ENCODE measurements at regions not wholly inside any gene's neighbourhood (a gene's known extent, or its start where the extent isn't known, plus 50 kb on each side); places are given as distances from the start of the nearest gene placed in this dataset.

GRCh38 chr5:82403724-82404123 is 125.6 kb upstream of the RPS23 start (continued):
- no peak for TF ChIP-seq SMAD3 (CRISPR knock-in tag; IDR thresholded peaks at IDR 0.05; ENCODE audit: borderline replicate concordance)
- no peak for TF ChIP-seq ELF4 (CRISPR knock-in tag; IDR thresholded peaks at IDR 0.05; ENCODE audit: low read depth)
- TF ChIP-seq AFF4 (CRISPR knock-in tag; IDR thresholded peaks at IDR 0.05; ENCODE audit: borderline replicate concordance) = no peak
- TF ChIP-seq ZSCAN18 (CRISPR knock-in tag; IDR thresholded peaks at IDR 0.05) = no peak
- TF ChIP-seq KAT7 (CRISPR knock-in tag; IDR thresholded peaks at IDR 0.05; ENCODE audit: borderline replicate concordance) = no peak
- no peak for TF ChIP-seq E2F5 (CRISPR knock-in tag; IDR thresholded peaks at IDR 0.05)
- no peak for TF ChIP-seq EMX1 (CRISPR knock-in tag; IDR thresholded peaks at IDR 0.05)
- no peak for TF ChIP-seq SOX15 (CRISPR knock-in tag; IDR thresholded peaks at IDR 0.05)
- no peak for TF ChIP-seq ZNF263 (CRISPR knock-in tag; IDR thresholded peaks at IDR 0.05; ENCODE audit: low read depth)
- TF ChIP-seq FOXP4 (CRISPR knock-in tag; IDR thresholded peaks at IDR 0.05) = no peak
- no peak for TF ChIP-seq E2F4 (CRISPR knock-in tag; IDR thresholded peaks at IDR 0.05; ENCODE audit: borderline replicate concordance, low read depth)

- CTCF ChIA-PET = no interaction called here
- POLR2A ChIA-PET = no interaction called here
- ATAC-seq (no peak), DNase-seq (ENCODE audit: low spot score) (no peak)
- TF ChIP-seq TP53 (CRISPR knock-in tag; IDR thresholded peaks at IDR 0.05) (no peak), NR1H2 (CRISPR knock-in tag; IDR thresholded peaks at IDR 0.05) (no peak), ZNF281 (CRISPR knock-in tag; IDR thresholded peaks at IDR 0.05) (no peak), OVOL2 (CRISPR knock-in tag; IDR thresholded peaks at IDR 0.05; ENCODE audit: borderline replicate concordance) (no peak), MYBL2 (CRISPR knock-in tag; IDR thresholded peaks at IDR 0.05) (no peak), SMAD3 (CRISPR knock-in tag; IDR thresholded peaks at IDR 0.05; ENCODE audit: borderline replicate concordance) (no peak), ZNF423 (CRISPR knock-in tag; IDR thresholded peaks at IDR 0.05) (no peak), TCF7 (CRISPR knock-in tag; IDR thresholded peaks at IDR 0.05; ENCODE audit: low read depth) (no peak), KAT7 (CRISPR knock-in tag; IDR thresholded peaks at IDR 0.05; ENCODE audit: borderline replicate concordance) (no peak), ATF2 (CRISPR knock-in tag; IDR thresholded peaks at IDR 0.05; ENCODE audit: borderline replicate concordance, low read depth) (no peak), JAZF1 (CRISPR knock-in tag; IDR thresholded peaks at IDR 0.05) (no peak), ELF4 (CRISPR knock-in tag; IDR thresholded peaks at IDR 0.05; ENCODE audit: low read depth) (no peak), EMX1 (CRISPR knock-in tag; IDR thresholded peaks at IDR 0.05) (no peak), NR2C2 (CRISPR knock-in tag; IDR thresholded peaks at IDR 0.05) (no peak)
- Mint-ChIP-seq H3K36me3 (peaks cover 13% of the 10 kb centered on the region), H3K4me1 (peaks cover 34% of the 10 kb centered on the region), H3K27ac (no peak overlapping the region), H3K27me3 (ENCODE audit: low read depth) (peaks cover 4% of the 10 kb centered on the region; the same call in 1 of the 2 replicates), H3K4me3 (no peak overlapping the region), H3K9me3 (peaks cover 21% of the 10 kb centered on the region)
These were observed 124.9 kb upstream of the RPS23 start for GRCh38 chr5:82403026-82403425.
